ENCODE measurements at regions not wholly inside any gene's neighbourhood (a gene's known extent, or its start where the extent isn't known, plus 50 kb on each side); places are given as distances from the start of the nearest gene placed in this dataset.

DNA sequence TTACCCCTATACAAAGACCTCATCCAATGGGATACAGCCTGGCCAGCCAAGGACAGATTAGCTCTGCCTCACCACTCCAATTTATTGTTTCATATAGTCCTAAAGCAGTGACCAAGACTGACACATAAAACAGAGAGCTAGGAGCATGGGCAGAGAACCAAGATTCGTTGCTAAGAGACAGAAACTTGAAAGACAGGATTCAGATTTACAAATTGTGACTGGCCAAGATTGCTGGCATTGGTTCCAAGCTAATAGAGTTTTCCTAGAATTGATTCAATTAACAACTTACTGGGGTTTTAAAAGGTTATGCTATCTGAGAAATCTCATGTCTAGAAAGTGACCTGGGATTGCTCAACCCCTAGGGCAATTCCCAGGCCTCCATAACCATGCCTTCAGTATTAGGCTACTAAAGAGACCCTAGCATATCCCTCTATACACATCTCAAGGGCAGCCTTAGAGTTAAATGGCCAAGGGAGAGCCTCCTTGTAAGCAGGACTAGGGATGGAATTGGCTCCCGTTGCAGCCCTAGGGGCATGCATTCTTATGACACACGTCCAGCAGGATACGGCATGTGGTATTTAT, 75.6 kb downstream of the ICOS start:
- DNase-seq (ENCODE audit: low read depth in 2 of 2) = no peak

DNA sequence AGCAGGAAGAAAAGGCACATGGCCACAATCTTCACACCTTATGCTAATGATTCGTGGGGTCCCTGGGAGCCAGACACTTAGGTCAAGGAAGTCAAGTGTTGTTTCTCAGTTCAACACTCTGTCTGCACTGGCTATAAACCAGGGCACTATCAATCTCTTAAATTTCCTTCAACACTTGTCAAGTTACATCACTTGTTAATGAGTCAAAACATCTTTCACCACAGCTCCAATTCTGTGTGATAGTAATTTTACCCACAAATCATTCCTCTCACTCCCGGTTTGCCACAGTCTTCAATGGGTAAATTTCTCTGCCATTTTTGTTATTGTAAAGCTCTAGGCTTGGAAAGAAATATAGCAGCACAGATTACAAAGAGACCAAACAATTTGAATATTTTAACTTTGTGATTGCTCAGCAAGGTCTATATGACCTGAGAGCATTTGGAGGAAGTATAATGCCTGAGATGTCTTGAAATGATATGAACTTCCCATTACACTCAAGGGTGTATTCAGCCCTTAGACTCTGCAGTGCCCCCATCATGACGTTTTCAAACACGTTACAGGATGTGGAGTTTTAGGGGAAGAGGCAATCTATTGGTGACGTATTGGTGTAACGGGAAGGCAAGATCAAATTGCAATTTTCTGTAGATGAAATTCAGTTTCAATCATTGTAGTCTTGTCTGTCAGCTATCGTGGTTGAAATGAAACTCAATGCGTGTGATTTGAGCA, 78.7 kb downstream of the ICOS start:
- no peak for DNase-seq (ENCODE audit: low read depth in 2 of 2)

DNA sequence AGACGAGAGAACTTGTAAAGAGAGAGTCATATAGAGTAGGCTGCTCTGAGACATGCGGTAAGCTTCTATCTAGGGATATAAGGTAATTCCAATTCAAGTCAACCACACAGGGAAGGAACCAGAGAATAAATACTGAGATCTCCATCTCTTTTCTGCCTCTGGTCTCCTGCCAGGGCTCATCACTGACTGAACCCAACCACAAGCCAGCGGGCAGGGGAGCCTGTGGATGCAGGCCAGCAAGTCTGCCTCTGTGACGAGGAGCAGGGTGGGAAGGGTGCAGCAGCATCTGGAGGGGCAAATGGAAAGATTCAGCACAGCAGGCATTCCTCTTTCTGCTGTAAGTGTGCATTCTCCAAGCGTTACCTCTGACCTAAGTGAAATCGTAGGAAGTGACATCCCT, 82.2 kb downstream of the ICOS start:
- DNase-seq (ENCODE audit: low read depth in 2 of 2) = no peak

DNA sequence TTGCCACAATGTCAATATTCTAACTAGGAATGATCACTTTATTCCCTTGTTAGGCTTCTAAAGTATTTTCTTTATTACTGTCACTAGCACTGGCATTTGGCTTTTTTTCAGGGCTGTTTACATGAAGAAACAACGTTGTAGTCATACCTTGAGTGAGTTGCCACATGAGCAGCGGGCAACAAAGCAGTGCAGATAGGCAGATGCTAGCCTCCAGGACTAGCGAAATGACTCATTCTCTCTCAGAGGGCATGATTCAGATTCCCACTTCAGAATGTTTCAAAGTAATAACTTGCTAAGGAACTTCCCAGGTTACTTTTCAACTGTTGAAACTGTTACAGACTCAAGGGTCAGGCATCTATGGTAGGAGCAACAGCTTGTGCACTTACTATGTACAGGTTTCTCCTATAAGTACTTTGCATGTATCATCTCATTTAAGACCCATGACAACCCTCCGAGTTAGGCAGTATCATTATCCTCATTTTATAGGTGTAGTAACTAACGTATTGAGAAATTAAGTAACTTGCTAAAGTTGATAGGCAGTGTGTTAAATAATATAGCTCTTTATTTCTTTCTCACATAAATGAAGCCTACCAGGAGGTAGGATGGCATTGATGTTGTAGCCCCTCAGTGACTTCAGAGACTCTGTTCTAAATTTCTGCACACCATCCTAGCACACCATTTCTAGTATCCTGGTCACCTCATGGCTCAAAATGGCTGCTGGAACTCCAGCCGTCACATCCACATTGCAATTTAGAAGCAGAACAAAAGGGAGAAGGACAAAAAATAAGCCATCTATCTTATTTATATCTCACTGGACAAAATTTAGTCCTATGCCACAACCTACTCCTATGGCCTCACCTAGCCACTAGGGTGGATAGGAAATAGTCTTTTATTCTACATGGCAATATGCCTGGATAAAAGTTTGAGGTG, 83.3 kb downstream of the ICOS start:
- no peak for DNase-seq (ENCODE audit: low read depth in 2 of 2)

DNA sequence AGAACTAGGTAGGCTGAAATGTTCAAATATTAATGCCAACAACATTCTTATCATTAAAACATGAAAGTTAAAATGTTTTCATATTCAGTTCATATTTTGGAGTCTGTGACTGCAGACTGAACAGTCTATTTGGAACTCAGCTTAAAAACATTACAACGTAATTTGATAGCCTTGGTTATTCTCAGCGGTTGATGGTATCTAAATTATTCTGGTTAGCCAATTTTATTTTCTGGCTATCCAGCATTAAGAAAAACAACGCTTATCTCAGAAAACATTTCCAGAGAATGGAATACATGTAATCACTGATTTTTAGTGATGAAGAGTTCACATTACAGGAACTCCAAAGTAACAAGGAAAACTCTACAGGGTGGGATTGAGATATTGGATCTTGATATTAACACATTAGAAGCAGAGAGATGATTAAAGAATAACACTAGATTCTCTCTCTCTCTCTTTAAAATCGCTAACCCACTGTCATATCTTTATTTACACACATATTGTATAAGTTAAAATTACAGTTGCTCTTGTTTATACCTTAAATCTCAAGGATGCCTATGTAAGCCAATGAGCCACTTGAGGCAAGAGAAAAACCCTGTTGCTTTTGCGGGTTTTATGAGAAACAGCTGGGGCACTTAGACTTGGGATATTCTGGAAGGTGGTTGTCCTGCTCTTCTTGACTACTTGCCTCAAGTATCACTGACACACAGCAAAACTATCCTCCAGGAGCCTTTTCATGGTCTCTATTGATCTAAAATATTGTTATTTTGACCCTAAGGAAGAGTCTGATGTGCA, 84.9 kb downstream of the ICOS start:
- DNase-seq (ENCODE audit: low read depth in 2 of 2) = no peak

DNA sequence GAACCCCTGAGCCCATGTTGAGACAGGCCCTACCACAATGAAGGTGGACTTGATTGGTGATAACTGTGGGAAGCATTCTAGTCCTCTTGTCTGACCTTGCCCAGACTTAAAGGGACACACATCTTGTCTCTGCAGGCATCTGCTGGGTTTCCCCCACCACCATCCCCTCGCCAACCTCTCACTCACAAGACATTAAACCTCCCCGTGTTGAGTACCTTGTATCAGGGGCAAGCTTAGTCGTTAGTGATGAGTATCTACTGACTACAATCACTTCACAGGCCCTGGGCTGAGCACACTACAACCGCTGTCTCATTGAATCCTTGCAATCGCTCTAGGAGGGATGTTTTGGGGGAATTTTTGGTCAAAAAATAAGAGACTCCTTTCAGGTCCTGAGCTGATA, 86.0 kb downstream of the ICOS start:
- DNase-seq (ENCODE audit: low read depth in 2 of 2) = no peak

- DNase-seq (ENCODE audit: low read depth in 2 of 2) = no peak
Measured at GRCh38 chr2:204023088-204023487, 86.5 kb downstream of the ICOS start.

- peak in 1 of 2 experiments; percentile 2 for DNase-seq (ENCODE audit: low read depth in 2 of 2)
Measured at GRCh38 chr2:204024503-204024902, 87.9 kb downstream of the ICOS start.

DNA sequence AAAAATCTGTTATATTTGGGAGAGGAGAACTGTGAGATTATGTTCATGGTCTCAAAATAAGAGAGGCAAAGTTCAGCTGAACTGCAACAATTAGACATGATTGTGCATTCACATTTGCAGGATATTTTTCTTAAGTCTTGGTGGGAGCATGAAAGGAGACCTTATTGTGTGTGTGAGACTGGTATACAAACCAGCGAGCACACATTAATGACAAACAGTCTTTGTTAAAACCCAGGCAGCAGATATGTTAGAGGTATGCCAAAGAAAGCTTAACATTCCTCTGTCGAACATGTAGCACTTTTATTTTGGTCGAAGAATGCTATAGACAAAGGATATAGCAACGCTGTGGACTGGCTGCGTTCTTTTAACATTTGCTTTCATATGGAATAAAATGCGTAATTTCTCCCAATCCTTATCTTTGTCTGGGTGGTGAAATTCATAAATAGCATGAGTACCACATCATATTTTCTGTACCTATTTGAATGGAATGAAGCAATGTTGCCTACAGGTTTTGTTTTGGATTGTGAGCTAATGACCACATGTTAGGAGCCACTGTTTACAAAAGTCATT, 88.4 kb downstream of the ICOS start:
- no peak for DNase-seq (ENCODE audit: low read depth in 2 of 2)

GRCh38 chr2:204026294-204026693, 89.7 kb downstream of the ICOS start:
- no peak for DNase-seq (ENCODE audit: low read depth in 2 of 2)

- DNase-seq (ENCODE audit: low read depth in 2 of 2) = peak in 1 of 2 experiments; percentile 3
Measured at GRCh38 chr2:204027091-204027490, 90.5 kb downstream of the ICOS start.

DNA sequence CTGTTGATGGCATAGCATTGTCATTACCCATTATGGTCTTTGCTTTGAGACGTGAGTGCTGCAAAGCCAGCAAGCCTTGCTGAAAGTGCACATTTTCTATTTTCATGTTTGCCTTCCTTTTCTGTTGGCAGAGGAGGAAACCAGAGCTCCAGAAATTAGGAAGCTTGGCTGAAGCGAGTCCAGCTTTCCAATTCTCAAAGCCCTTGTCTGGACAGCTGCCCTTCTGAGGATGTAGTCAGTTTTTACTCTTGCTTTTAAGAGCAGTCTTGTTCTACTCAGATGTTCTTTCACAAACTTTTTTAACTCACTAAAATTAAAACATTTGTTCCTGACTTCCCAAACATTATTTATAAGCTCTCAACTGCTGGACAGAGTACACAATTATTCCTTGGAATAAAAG, 93.8 kb downstream of the ICOS start:
- no peak for DNase-seq (ENCODE audit: low read depth in 2 of 2)

GRCh38 chr2:204031056-204031455, 94.5 kb downstream of the ICOS start:
- DNase-seq (ENCODE audit: low read depth in 2 of 2) = no peak

DNA sequence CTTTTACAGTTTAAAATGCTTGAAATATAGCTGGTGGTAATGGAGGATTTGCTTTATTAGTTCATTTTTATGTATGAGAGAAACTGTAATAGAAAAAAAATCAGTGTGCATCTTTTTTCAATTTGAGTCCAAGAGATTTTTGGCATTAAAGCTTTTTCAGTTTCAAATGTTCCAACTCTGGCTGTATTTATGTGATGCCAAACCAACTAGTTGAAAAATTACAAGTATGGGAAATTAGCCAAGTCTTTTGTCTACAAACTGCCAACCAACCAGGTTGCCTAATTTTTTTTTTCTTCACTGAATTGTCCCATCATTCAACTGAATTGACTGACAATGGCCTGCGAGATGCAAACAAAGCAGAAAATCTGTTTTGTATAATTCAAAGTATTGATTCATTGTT, 95.7 kb downstream of the ICOS start:
- DNase-seq (ENCODE audit: low read depth in 2 of 2) = no peak

- DNase-seq (ENCODE audit: low read depth in 2 of 2) = no peak
Measured at GRCh38 chr2:204033611-204034495, 97.3 kb downstream of the ICOS start.

- no peak for DNase-seq (ENCODE audit: low read depth in 2 of 2)
Measured at GRCh38 chr2:204036706-204037105, 100.1 kb downstream of the ICOS start.

DNA sequence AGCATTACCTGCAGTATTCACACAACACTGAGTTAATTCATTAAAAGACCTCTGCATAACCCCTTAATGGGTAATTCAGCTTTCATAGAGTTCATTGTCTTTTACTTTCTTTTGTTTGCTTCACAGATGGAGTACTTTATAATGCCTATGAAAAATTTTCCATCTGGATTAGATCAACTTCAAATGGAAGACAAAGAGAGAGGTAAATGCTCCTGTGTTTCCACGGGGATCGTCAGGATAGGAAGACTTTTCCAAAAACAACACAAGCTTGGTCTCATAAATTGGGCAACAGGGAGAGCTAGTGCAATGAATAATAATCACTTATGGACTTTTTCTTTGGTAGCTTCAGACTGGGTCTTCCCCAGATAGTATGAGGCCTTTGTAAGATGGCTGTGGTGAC, 100.7 kb downstream of the ICOS start:
- no peak for DNase-seq (ENCODE audit: low read depth in 2 of 2)

GRCh38 chr2:204039298-204039838, 102.8 kb downstream of the ICOS start:
- DNase-seq (ENCODE audit: low read depth in 2 of 2) = no peak

- DNase-seq (ENCODE audit: low read depth in 2 of 2) = no peak
Measured at GRCh38 chr2:204040016-204040415, 103.5 kb downstream of the ICOS start.

GRCh38 chr2:204042401-204042800, 105.8 kb downstream of the ICOS start:
- DNase-seq (ENCODE audit: low read depth in 2 of 2) = no peak

Measured in fibroblast of skin of left quadriceps (primary cell).